H9 (cell line): ENCODE measurements at regions not wholly inside any gene's neighbourhood (a gene's known extent, or its start where the extent isn't known, plus 50 kb on each side); places are given as distances from the start of the nearest gene placed in this dataset.

ENCODE experiments used
- DNase-seq: peaks from one replicate; pipeline ENCODE4 v3.0.0-alpha.2; 2017
- H2AFZ ChIP-seq: one replicate; pipeline ENCODE4 v1.6.1; 2013; ENCODE audit warnings: mild to moderate bottlenecking, low read length, control low read depth, moderate library complexity
- H2AK5ac ChIP-seq: 2 replicates; pipeline ENCODE4 v1.6.1; 2013; ENCODE audit warnings: low read length, control low read depth, mixed read lengths; ENCODE audit not compliant: insufficient read length
- H2BK120ac ChIP-seq: one replicate; pipeline ENCODE4 v1.6.1; 2013; ENCODE audit warnings: low read depth, mild to moderate bottlenecking, low read length, control low read depth, inconsistent platforms; ENCODE audit not compliant: poor library complexity, severe bottlenecking
- H2BK12ac ChIP-seq: 2 replicates; pipeline ENCODE4 v1.6.1; 2013; ENCODE audit warnings: low read length, control low read depth, mixed read lengths, low read depth; ENCODE audit not compliant: insufficient read length
- H2BK15ac ChIP-seq: 2 replicates; pipeline ENCODE4 v1.6.1; 2013; ENCODE audit warnings: low read depth, low read length, control low read depth
- H2BK20ac ChIP-seq: one replicate; pipeline ENCODE4 v1.6.1; 2013; ENCODE audit warnings: low read depth, mild to moderate bottlenecking, low read length, control low read depth, inconsistent platforms; ENCODE audit not compliant: poor library complexity, severe bottlenecking
- H2BK5ac ChIP-seq: 2 replicates; pipeline ENCODE4 v1.6.1; 2013; ENCODE audit warnings: low read length, control low read depth, mixed read lengths; ENCODE audit not compliant: insufficient read length
- H3K14ac ChIP-seq: 2 replicates; pipeline ENCODE4 v1.6.1; 2013; ENCODE audit warnings: low read length, control low read depth; ENCODE audit not compliant: insufficient read depth
- H3K18ac ChIP-seq: 2 replicates; pipeline ENCODE4 v1.6.1; 2013; ENCODE audit warnings: low read depth, mild to moderate bottlenecking, mixed read lengths, low read length, control low read depth; ENCODE audit not compliant: insufficient read length
- H3K23ac ChIP-seq: 2 replicates; pipeline ENCODE4 v1.6.1; 2013; ENCODE audit warnings: low read length, control low read depth, mixed read lengths, low read depth; ENCODE audit not compliant: insufficient read length
- H3K23me2 ChIP-seq: 2 replicates; pipeline ENCODE4 v1.6.1; 2013; ENCODE audit warnings: low read depth, mild to moderate bottlenecking, mixed read lengths, low read length, control low read depth; ENCODE audit not compliant: insufficient read length, poor library complexity, severe bottlenecking
- H3K27ac ChIP-seq: 2 replicates; pipeline ENCODE4 v1.5.1; 2013; ENCODE audit warnings: low read length, control low read depth, mixed read lengths, low read depth; ENCODE audit not compliant: insufficient read length
- H3K27me3 ChIP-seq: 2 replicates; pipeline ENCODE4 v1.6.1; 2013; ENCODE audit warnings: low read length, control low read depth, inconsistent platforms; ENCODE audit not compliant: insufficient read depth
- H3K4ac ChIP-seq: 2 replicates; pipeline ENCODE4 v1.6.1; 2013; ENCODE audit warnings: low read depth, mild to moderate bottlenecking, control low read depth, inconsistent platforms, low read length, moderate library complexity
- H3K4me1 ChIP-seq: 2 replicates; pipeline ENCODE4 v1.6.1; 2013; ENCODE audit warnings: low read length, control low read depth, inconsistent platforms; ENCODE audit not compliant: insufficient read depth
- H3K4me2 ChIP-seq: 2 replicates; pipeline ENCODE4 v1.6.1; 2013; ENCODE audit warnings: low read length, control low read depth, mixed read lengths; ENCODE audit not compliant: insufficient read length, insufficient read depth
- H3K56ac ChIP-seq: 2 replicates; pipeline ENCODE4 v1.6.1; 2013; ENCODE audit warnings: low read depth, mild to moderate bottlenecking, mixed read lengths, low read length, control low read depth; ENCODE audit not compliant: insufficient read length
- H3K79me1 ChIP-seq: 2 replicates; pipeline ENCODE4 v1.6.1; 2013; ENCODE audit warnings: low read depth, mild to moderate bottlenecking, moderate library complexity, low read length, control low read depth, inconsistent platforms; ENCODE audit not compliant: insufficient read depth, poor library complexity, severe bottlenecking
- H3K79me2 ChIP-seq: 2 replicates; pipeline ENCODE4 v1.6.1; 2013; ENCODE audit warnings: low read length, control low read depth, inconsistent platforms; ENCODE audit not compliant: insufficient read depth
- H3K9ac ChIP-seq: 2 replicates; pipeline ENCODE4 v1.6.1; 2013; ENCODE audit warnings: low read length, control low read depth, mixed read lengths; ENCODE audit not compliant: insufficient read length; ENCODE audit errors: extremely low read depth
- H3K9me3 ChIP-seq: one replicate; pipeline ENCODE4 v1.6.1; 2013; ENCODE audit warnings: low read depth, low read length, inconsistent platforms; ENCODE audit not compliant: control insufficient read depth
- H3T11ph ChIP-seq: one replicate; pipeline ENCODE4 v1.6.1; 2013; ENCODE audit warnings: mild to moderate bottlenecking, low read length, control low read depth, inconsistent platforms
- H4K20me1 ChIP-seq: one replicate; pipeline ENCODE4 v1.6.1; 2013; ENCODE audit not compliant: control insufficient read depth, insufficient read length, insufficient read depth
- H4K5ac ChIP-seq: 2 replicates; pipeline ENCODE4 v1.6.1; 2013; ENCODE audit warnings: low read depth, mild to moderate bottlenecking, mixed read lengths, low read length, control low read depth; ENCODE audit not compliant: insufficient read length
- H4K8ac ChIP-seq: replicated peaks from 2 replicates; pipeline ENCODE4 v1.6.1; 2013; ENCODE audit warnings: low read length, control low read depth, mixed read lengths, low read depth; ENCODE audit not compliant: insufficient read length
- H4K91ac ChIP-seq: 2 replicates; pipeline ENCODE4 v1.6.1; 2013; ENCODE audit warnings: low read depth, mild to moderate bottlenecking, moderate library complexity, mixed read lengths, low read length, control low read depth; ENCODE audit not compliant: insufficient read length
- H3K27ac Mint-ChIP-seq, 3 experiments: 2 replicates in 2 of 3; 3 replicates in 1 of 3; pipeline ENCODE4 v1.8.0; 2020 to 2021; ENCODE audit warnings: mixed read lengths in 3 of 3, mild to moderate bottlenecking in 1 of 3, moderate library complexity in 1 of 3
- H3K27me3 Mint-ChIP-seq: 2 replicates; pipeline ENCODE4 v1.8.0; 2021; ENCODE audit warnings: low read depth, mild to moderate bottlenecking, moderate library complexity, mixed read lengths
- H3K36me3 Mint-ChIP-seq, 3 experiments: 2 replicates in 2 of 3; 3 replicates in 1 of 3; pipeline ENCODE4 v1.8.0; 2020 to 2021; ENCODE audit warnings: low read depth in 3 of 3, mixed read lengths in 3 of 3; ENCODE audit not compliant: insufficient read depth in 1 of 3
- H3K4me1 Mint-ChIP-seq, 2 experiments: 2 replicates each; pipeline ENCODE4 v1.8.0; 2020; ENCODE audit warnings: mixed read lengths in 2 of 2
- H3K4me3 Mint-ChIP-seq, 2 experiments: 2 replicates in 1 of 2; 3 replicates in 1 of 2; pipeline ENCODE4 v1.8.0; 2020 to 2021; ENCODE audit warnings: mild to moderate bottlenecking in 2 of 2, mixed read lengths in 2 of 2, moderate library complexity in 1 of 2
- H3K9me3 Mint-ChIP-seq, 2 experiments: 2 replicates in 1 of 2; 3 replicates in 1 of 2; pipeline ENCODE4 v1.8.0; 2020; ENCODE audit warnings: mild to moderate bottlenecking in 2 of 2, mixed read lengths in 2 of 2, moderate library complexity in 1 of 2
- WGBS: extraction: QIAGEN DNeasy Blood & Tissue Kit; methylation state at CpG from one replicate; pipeline ENCODE4 v1.1.7; 2013; ENCODE audit warnings: missing lambda C conversion rate, low lambda C conversion rate, mixed read lengths; ENCODE audit not compliant: insufficient read length; ENCODE audit errors: extremely low coverage; 5-methylcytosine and 5-hydroxymethylcytosine counted together
- TF ChIP-seq, protein P1 (sequence below): fragments of 200-600 bp; sonication (generic); conservative IDR thresholded peaks from 3 replicates; pipeline ENCODE4 v1.8.0; 2021; ENCODE audit warnings: antibody characterized with exemption, mild to moderate bottlenecking

GRCh38 chr18:46360866-46361265 is 256.7 kb downstream of the HAUS1 start:
- no peak overlapping the region for H3K4ac ChIP-seq
- H3K9me3 ChIP-seq = no peaks in the 10 kb centered on the region
- no CpG with 5 or more reads among the region's 3 CpGs for WGBS
- no peak overlapping the region for H3K27ac ChIP-seq
- peaks cover 0 to 9% of the 10 kb centered on the region in 2 experiments; a peak in 4 of 5 replicates for H3K9me3 Mint-ChIP-seq
- no peak overlapping the region for H3K4me3 Mint-ChIP-seq
- no peaks in the 10 kb centered on the region; the same call in 1 of the 2 replicates for H3K27me3 Mint-ChIP-seq
- no peaks in the 10 kb centered on the region for H4K20me1 ChIP-seq
- no peak overlapping the region for H3T11ph ChIP-seq
- no peaks in the 10 kb centered on the region for H3K79me1 ChIP-seq
- no peak overlapping the region for H3K4me2 ChIP-seq
- H2AFZ ChIP-seq = no peak overlapping the region
- no peaks in the 10 kb centered on the region for H3K23me2 ChIP-seq
- H3K18ac ChIP-seq = no peak overlapping the region
- no peak overlapping the region for H3K23ac ChIP-seq
- no peak overlapping the region for H2BK20ac ChIP-seq
- no peak for DNase-seq
- H4K91ac ChIP-seq = no peak overlapping the region
- H2BK5ac ChIP-seq = no peak overlapping the region
- H4K5ac ChIP-seq = no peak overlapping the region
- H3K27ac Mint-ChIP-seq = 0 out of 7 replicates have a peak overlapping the region, but pooled peaks of 1 of the 3 experiments have one; percentile 52
- peaks cover 7 to 9% of the 10 kb centered on the region in 2 experiments for H3K4me1 Mint-ChIP-seq
- H4K8ac ChIP-seq = no peak overlapping the region
- no peak overlapping the region for H3K9ac ChIP-seq
- no peak overlapping the region for H2BK15ac ChIP-seq
- no peaks in the 10 kb centered on the region for H3K27me3 ChIP-seq
- no peaks in the 10 kb centered on the region for H3K4me1 ChIP-seq
- no peaks in the 10 kb centered on the region for H3K79me2 ChIP-seq
- TF ChIP-seq, protein P1, sequence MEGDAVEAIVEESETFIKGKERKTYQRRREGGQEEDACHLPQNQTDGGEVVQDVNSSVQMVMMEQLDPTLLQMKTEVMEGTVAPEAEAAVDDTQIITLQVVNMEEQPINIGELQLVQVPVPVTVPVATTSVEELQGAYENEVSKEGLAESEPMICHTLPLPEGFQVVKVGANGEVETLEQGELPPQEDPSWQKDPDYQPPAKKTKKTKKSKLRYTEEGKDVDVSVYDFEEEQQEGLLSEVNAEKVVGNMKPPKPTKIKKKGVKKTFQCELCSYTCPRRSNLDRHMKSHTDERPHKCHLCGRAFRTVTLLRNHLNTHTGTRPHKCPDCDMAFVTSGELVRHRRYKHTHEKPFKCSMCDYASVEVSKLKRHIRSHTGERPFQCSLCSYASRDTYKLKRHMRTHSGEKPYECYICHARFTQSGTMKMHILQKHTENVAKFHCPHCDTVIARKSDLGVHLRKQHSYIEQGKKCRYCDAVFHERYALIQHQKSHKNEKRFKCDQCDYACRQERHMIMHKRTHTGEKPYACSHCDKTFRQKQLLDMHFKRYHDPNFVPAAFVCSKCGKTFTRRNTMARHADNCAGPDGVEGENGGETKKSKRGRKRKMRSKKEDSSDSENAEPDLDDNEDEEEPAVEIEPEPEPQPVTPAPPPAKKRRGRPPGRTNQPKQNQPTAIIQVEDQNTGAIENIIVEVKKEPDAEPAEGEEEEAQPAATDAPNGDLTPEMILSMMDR = no peak
- H3K14ac ChIP-seq = no peak overlapping the region
- no peak overlapping the region for H2BK12ac ChIP-seq
- H2AK5ac ChIP-seq = no peak overlapping the region
- no peak overlapping the region for H2BK120ac ChIP-seq
- peaks cover 6 to 18% (median 8%) of the 10 kb centered on the region in 3 experiments; a peak in 5 of 7 replicates for H3K36me3 Mint-ChIP-seq
- no peak overlapping the region for H3K56ac ChIP-seq
